DND-41 (cell line): ENCODE measurements at regions not wholly inside any gene's neighbourhood (a gene's known extent, or its start where the extent isn't known, plus 50 kb on each side); places are given as distances from the start of the nearest gene placed in this dataset.

ENCODE experiments used
- CTCF ChIP-seq: IDR thresholded peaks from 2 replicates; pipeline ENCODE4 v1.5.1; 2012; ENCODE audit warnings: borderline replicate concordance, low read length, moderate library complexity, mild to moderate bottlenecking; ENCODE audit not compliant: poor library complexity, severe bottlenecking; ENCODE audit errors: extremely low read depth
- EZH2 ChIP-seq: IDR thresholded peaks from 3 replicates; pipeline ENCODE4 v1.6.1; 2012; ENCODE audit warnings: borderline replicate concordance, low read depth, mild to moderate bottlenecking, moderate library complexity, low read length, inconsistent platforms; ENCODE audit not compliant: severe bottlenecking

- TF ChIP-seq CTCF: no peak
- TF ChIP-seq EZH2: no peak
These were observed 200.9 kb upstream of the CNTNAP2 start for GRCh38 chr7:145915679-145916078.
